ENCODE measurements at regions not wholly inside any gene's neighbourhood (a gene's known extent, or its start where the extent isn't known, plus 50 kb on each side); places are given as distances from the start of the nearest gene placed in this dataset.

- Histone ChIP-seq H3K79me2 (ENCODE audit: control insufficient read depth in 1 of 2, insufficient read depth in 2 of 2, low read length in 2 of 2) (no peaks in the 10 kb centered on the region), H2BK120ac (replicated peaks; ENCODE audit: low read depth, low read length) (no peak overlapping the region), H3K23ac (ENCODE audit: insufficient read length) (no peak overlapping the region), H4K20me1 (replicated peaks in 1 of 2; ENCODE audit: control insufficient read depth in 1 of 2, insufficient read depth in 2 of 2, low read length in 2 of 2) (no peaks in the 10 kb centered on the region), H3K9me3 (ENCODE audit: insufficient read depth in 2 of 2, low read depth in 1 of 2, low read length in 1 of 2) (no peaks in the 10 kb centered on the region), H3K4me3 (ENCODE audit: extremely low read depth in 1 of 4, insufficient read depth in 2 of 4, low read depth in 3 of 4, low read length in 4 of 4) (no peak overlapping the region), H3K27me3 (replicated peaks in 1 of 4; ENCODE audit: control insufficient read depth in 3 of 4, extremely low read depth in 1 of 4, insufficient read depth in 3 of 4, low read length in 3 of 4) (no peaks in the 10 kb centered on the region), H2AFZ (ENCODE audit: low read length) (no peak overlapping the region), H3K27ac (ENCODE audit: low read depth, low read length) (no peak overlapping the region), H3K56ac (replicated peaks; ENCODE audit: insufficient read length, low read depth, low read length) (no peak overlapping the region), H2BK12ac (ENCODE audit: low read depth, low read length) (no peak overlapping the region), H2BK5ac (ENCODE audit: low read depth, low read length) (no peak overlapping the region), H3K23me2 (ENCODE audit: low read depth, low read length) (no peaks in the 10 kb centered on the region), H2AK5ac (ENCODE audit: low read depth, low read length) (no peak overlapping the region), H4K5ac (ENCODE audit: insufficient read length, low read depth, low read length) (no peak overlapping the region), H2BK15ac (ENCODE audit: low read length) (no peak overlapping the region), H3K18ac (ENCODE audit: extremely low read depth, low read length) (no peak overlapping the region), H4K91ac (replicated peaks; ENCODE audit: insufficient read length, low read length) (no peak overlapping the region), H2BK20ac (ENCODE audit: low read length) (no peak overlapping the region), H4K8ac (ENCODE audit: extremely low read depth, insufficient read depth, low read length) (no peak overlapping the region), H3K4me2 (ENCODE audit: insufficient read depth in 1 of 2, low read depth in 2 of 2, low read length in 2 of 2) (no peak overlapping the region), H3K14ac (ENCODE audit: insufficient read length) (no peak overlapping the region), H3K4ac (replicated peaks; ENCODE audit: insufficient read length, low read depth, low read length) (no peak overlapping the region), H3K36me3 (ENCODE audit: control insufficient read depth in 2 of 4, insufficient read depth in 4 of 4, low read length in 3 of 4) (no peaks in the 10 kb centered on the region), H3K4me1 (replicated peaks in 1 of 4; ENCODE audit: control insufficient read depth in 3 of 4, insufficient read depth in 4 of 4, low read length in 3 of 4) (no peaks in the 10 kb centered on the region), H3K9ac (replicated peaks in 1 of 4; ENCODE audit: extremely low read depth in 1 of 4, low read depth in 3 of 4, low read length in 3 of 4) (no peak overlapping the region), H3K79me1 (ENCODE audit: low read depth, low read length) (no peaks in the 10 kb centered on the region)
- FAIRE-seq (no peak), DNase-seq (ENCODE audit: low read depth in 1 of 2, low spot score in 2 of 2) (no peak)
- ChIA-PET CTCF (ENCODE audit: partially characterized antibody) (interaction anchor here (0.6 kb wide), 1 partner anchor 358 kb away, joined by 3 read pairs; no protein-coding TSS in a partner anchor), POLR2A (ENCODE audit: partially characterized antibody) (no interaction called here)
- no peak for TF ChIP-seq POU5F1 (IDR thresholded peaks at IDR 0.05; ENCODE audit: low read depth, low read length)
- no peak for TF ChIP-seq ATF2 (IDR thresholded peaks at IDR 0.05; ENCODE audit: low read length)
- no peak for TF ChIP-seq NANOG (IDR thresholded peaks at IDR 0.05; ENCODE audit: insufficient read depth, low read depth, low read length, poor library complexity, severe bottlenecking)
- no peak for TF ChIP-seq HDAC6 (IDR thresholded peaks at IDR 0.05; ENCODE audit: low read depth, low read length)
- TF ChIP-seq YY1 (IDR thresholded peaks at IDR 0.05; ENCODE audit: low read depth, low read length): no peak
- TF ChIP-seq, protein P1, sequence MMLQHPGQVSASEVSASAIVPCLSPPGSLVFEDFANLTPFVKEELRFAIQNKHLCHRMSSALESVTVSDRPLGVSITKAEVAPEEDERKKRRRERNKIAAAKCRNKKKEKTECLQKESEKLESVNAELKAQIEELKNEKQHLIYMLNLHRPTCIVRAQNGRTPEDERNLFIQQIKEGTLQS (IDR thresholded peaks at IDR 0.05; ENCODE audit: insufficient read depth, low read depth, low read length): no peak
- TF ChIP-seq SP4 (IDR thresholded peaks at IDR 0.05; ENCODE audit: low read length): no peak
- TF ChIP-seq POLR2AphosphoS5 (IDR thresholded peaks at IDR 0.05; ENCODE audit: low read depth, low read length): no peak
Measured at GRCh38 chrX:51098046-51098445, 187.5 kb downstream of the BMP15 start.

Measured in H1 (cell line).